Hepatocyte (in vitro differentiated cells): ENCODE measurements at regions not wholly inside any gene's neighbourhood (a gene's known extent, or its start where the extent isn't known, plus 50 kb on each side); places are given as distances from the start of the nearest gene placed in this dataset.

ENCODE experiments used
- DNase-seq: peaks from one replicate; pipeline ENCODE4 v3.0.0-alpha.2; 2016; ENCODE audit warnings: low spot score
- H2AFZ ChIP-seq: fragments of 200-600 bp; sonication (generic); 2 replicates; pipeline ENCODE4 v1.6.0; 2016; ENCODE audit warnings: antibody characterized with exemption, mild to moderate bottlenecking
- H3K27ac ChIP-seq: fragments of 200-600 bp; sonication (generic); 2 replicates; pipeline ENCODE4 v1.5.1; 2016; ENCODE audit warnings: mild to moderate bottlenecking
- H3K27me3 ChIP-seq: fragments of 200-600 bp; sonication (generic); 2 replicates; pipeline ENCODE4 v1.6.1; 2016
- H3K36me3 ChIP-seq: fragments of 200-600 bp; sonication (generic); replicated peaks from 2 replicates; pipeline ENCODE4 v1.5.1; 2016; ENCODE audit warnings: low read depth; ENCODE audit not compliant: insufficient read depth
- H3K4me1 ChIP-seq: fragments of 200-600 bp; sonication (generic); 2 replicates; pipeline ENCODE4 v1.5.1; 2016; ENCODE audit warnings: mild to moderate bottlenecking, moderate library complexity; ENCODE audit not compliant: insufficient read depth
- H3K4me2 ChIP-seq: fragments of 200-600 bp; sonication (generic); 2 replicates; pipeline ENCODE4 v1.6.0; 2016
- H3K4me3 ChIP-seq: fragments of 200-600 bp; sonication (generic); 2 replicates; pipeline ENCODE4 v1.5.1; 2016; ENCODE audit warnings: mild to moderate bottlenecking
- H3K79me2 ChIP-seq: fragments of 200-600 bp; sonication (generic); 2 replicates; pipeline ENCODE4 v1.6.0; 2017; ENCODE audit warnings: mild to moderate bottlenecking
- H3K9me2 ChIP-seq: fragments of 200-600 bp; sonication (generic); replicated peaks from 2 replicates; pipeline ENCODE4 v1.6.0; 2017; ENCODE audit warnings: mild to moderate bottlenecking; ENCODE audit not compliant: insufficient read depth
- H3K9me3 ChIP-seq: fragments of 200-600 bp; sonication (generic); 2 replicates; pipeline ENCODE4 v1.5.1; 2016; ENCODE audit warnings: low read depth, mild to moderate bottlenecking
- H4K20me1 ChIP-seq: fragments of 200-600 bp; sonication (generic); 2 replicates; pipeline ENCODE4 v1.6.0; 2016; ENCODE audit warnings: mild to moderate bottlenecking; ENCODE audit not compliant: insufficient read depth, poor library complexity, severe bottlenecking
- EZH2 ChIP-seq: fragments of 200-600 bp; sonication (generic); IDR thresholded peaks from 2 replicates; pipeline ENCODE4 v1.6.1; 2016; ENCODE audit warnings: antibody characterized with exemption, mild to moderate bottlenecking, borderline replicate concordance
- EZH2phosphoT487 ChIP-seq: fragments of 200-600 bp; sonication (generic); IDR thresholded peaks from one replicate; pipeline ENCODE4 v1.6.1; 2018; ENCODE audit warnings: antibody characterized with exemption, mild to moderate bottlenecking, low read depth, moderate library complexity; ENCODE audit not compliant: unreplicated experiment, severe bottlenecking
- WGBS: methylation state at CpG from one replicate; pipeline ENCODE4 v1.1.6; 2016; ENCODE audit warnings: low lambda C conversion rate; ENCODE audit errors: missing lambda C conversion rate; 5-methylcytosine and 5-hydroxymethylcytosine counted together
- TF ChIP-seq, protein P1 (sequence below): fragments of 200-600 bp; sonication (generic); IDR thresholded peaks from 2 replicates; pipeline ENCODE4 v1.5.1; 2016; ENCODE audit warnings: antibody characterized with exemption, mild to moderate bottlenecking; ENCODE audit not compliant: poor library complexity

DNA sequence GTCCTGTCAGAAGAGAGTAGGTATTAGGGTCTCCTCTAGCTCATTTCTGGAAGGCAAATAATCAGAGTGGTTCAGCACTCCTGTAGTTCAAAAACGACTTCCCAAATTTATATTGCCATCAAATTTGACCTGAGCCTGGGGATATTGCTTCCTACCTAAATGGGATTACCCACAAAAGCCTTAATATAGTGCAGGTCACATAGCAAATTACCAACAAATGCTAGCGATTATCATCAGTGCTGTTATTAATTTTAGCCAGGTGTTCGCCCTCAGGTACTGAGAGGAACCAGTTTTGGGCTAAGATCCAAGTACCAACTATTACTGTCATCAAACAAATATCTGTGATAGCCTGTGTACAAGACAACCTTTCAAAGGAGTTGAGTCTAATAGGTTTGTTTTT lies 661.8 kb upstream of the PTBP2 start:
- TF ChIP-seq EZH2phosphoT487: no peak
- Histone ChIP-seq H2AFZ (no peak overlapping the region), H3K4me1 (no peaks in the 10 kb centered on the region), H3K4me2 (no peak overlapping the region), H3K9me2 (no peaks in the 10 kb centered on the region), H3K9me3 (no peaks in the 10 kb centered on the region), H3K27ac (no peak overlapping the region), H3K79me2 (no peaks in the 10 kb centered on the region), H3K27me3 (no peaks in the 10 kb centered on the region), H3K36me3 (no peaks in the 10 kb centered on the region), H3K4me3 (no peak overlapping the region), H4K20me1 (no peaks in the 10 kb centered on the region)
- WGBS: 62% methylated on average over 3 of the region's 3 CpGs
- no peak for DNase-seq

DNA sequence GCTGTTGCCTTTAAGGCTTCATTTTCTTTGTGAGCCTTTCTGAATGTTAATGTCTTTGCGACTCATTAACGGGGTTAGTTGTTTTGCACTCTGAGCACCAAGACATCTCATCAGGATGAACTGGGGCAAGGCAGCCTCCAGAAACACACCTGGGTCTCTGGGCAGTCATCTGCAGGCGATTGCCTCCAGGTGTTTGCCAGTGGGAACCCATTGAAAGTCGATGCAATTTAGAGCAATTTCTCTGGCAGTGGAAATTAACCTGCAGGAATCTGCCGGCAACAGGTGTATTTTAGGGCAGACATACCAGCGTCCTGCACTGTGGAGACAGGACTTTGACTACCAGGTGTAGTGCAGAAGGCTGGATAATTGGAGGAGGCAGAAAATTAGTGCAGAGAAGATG lies 661.0 kb upstream of the PTBP2 start:
- H3K9me3 ChIP-seq: no peaks in the 10 kb centered on the region
- 49% methylated on average over 6 of the region's 6 CpGs for WGBS
- TF ChIP-seq, protein P1, sequence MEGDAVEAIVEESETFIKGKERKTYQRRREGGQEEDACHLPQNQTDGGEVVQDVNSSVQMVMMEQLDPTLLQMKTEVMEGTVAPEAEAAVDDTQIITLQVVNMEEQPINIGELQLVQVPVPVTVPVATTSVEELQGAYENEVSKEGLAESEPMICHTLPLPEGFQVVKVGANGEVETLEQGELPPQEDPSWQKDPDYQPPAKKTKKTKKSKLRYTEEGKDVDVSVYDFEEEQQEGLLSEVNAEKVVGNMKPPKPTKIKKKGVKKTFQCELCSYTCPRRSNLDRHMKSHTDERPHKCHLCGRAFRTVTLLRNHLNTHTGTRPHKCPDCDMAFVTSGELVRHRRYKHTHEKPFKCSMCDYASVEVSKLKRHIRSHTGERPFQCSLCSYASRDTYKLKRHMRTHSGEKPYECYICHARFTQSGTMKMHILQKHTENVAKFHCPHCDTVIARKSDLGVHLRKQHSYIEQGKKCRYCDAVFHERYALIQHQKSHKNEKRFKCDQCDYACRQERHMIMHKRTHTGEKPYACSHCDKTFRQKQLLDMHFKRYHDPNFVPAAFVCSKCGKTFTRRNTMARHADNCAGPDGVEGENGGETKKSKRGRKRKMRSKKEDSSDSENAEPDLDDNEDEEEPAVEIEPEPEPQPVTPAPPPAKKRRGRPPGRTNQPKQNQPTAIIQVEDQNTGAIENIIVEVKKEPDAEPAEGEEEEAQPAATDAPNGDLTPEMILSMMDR: no peak
- no peak for TF ChIP-seq EZH2phosphoT487
- no peak for TF ChIP-seq EZH2
- H2AFZ ChIP-seq: no peak overlapping the region
- H3K27ac ChIP-seq: no peak overlapping the region
- H3K27me3 ChIP-seq: no peaks in the 10 kb centered on the region
- H3K4me1 ChIP-seq: no peaks in the 10 kb centered on the region
- H4K20me1 ChIP-seq: no peaks in the 10 kb centered on the region
- no peaks in the 10 kb centered on the region for H3K36me3 ChIP-seq
- H3K9me2 ChIP-seq: no peaks in the 10 kb centered on the region
- H3K79me2 ChIP-seq: no peaks in the 10 kb centered on the region
- no peak overlapping the region for H3K4me3 ChIP-seq
- DNase-seq: no peak
- no peak overlapping the region for H3K4me2 ChIP-seq

DNA sequence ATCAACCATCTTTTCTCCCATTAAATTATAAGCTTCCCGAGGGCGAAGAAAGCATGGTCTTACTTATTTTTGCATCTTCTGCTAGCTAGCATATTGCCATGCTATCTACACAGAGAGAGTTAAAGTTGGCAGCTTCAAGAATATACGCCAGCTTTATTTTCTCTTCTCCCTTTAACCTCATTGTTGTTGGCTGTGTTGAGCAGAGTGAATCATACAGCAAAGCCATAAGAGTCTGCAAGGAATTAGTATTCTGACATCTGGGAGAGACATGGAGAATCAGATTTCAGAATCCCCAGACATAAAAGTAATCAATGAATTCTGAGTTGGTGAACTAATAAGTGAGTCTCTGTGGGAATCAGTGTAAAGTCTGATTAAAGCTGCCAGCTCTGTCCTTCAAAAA lies 649.6 kb upstream of the PTBP2 start:
- no peaks in the 10 kb centered on the region for H3K9me2 ChIP-seq
- H3K27me3 ChIP-seq: no peaks in the 10 kb centered on the region
- WGBS: 90% methylated on average over 3 of the region's 3 CpGs
- H3K4me2 ChIP-seq: no peak overlapping the region
- H3K4me1 ChIP-seq: peaks cover 3% of the 10 kb centered on the region
- H3K36me3 ChIP-seq: no peaks in the 10 kb centered on the region
- no peak overlapping the region for H2AFZ ChIP-seq
- H3K4me3 ChIP-seq: no peak overlapping the region
- TF ChIP-seq, protein P1: no peak
- TF ChIP-seq EZH2phosphoT487: no peak
- TF ChIP-seq EZH2: no peak
- no peaks in the 10 kb centered on the region for H3K9me3 ChIP-seq
- H4K20me1 ChIP-seq: no peaks in the 10 kb centered on the region
- no peak for DNase-seq
- H3K27ac ChIP-seq: no peak overlapping the region
- H3K79me2 ChIP-seq: no peaks in the 10 kb centered on the region

DNA sequence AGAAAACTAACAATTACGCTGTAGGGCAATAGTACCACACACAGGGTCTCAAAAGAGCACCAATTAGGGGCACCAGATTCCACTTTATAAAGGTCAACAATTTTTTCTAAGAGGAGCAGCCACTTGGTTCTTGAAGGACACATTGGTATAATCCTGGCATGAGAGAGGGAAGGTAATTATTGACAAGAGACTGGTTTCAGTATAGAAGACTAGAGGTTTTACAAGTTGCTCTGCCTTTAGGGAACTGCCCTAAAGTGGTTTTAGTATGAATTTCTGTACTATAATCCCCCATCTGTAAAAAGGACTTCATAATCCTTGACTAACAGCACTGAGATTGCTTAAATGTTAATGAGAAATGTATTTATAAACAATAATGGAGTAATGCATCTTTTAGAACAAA lies 648.5 kb upstream of the PTBP2 start:
- Histone ChIP-seq H3K4me3 (no peak overlapping the region), H3K4me2 (no peak overlapping the region), H3K9me3 (no peaks in the 10 kb centered on the region), H3K36me3 (no peaks in the 10 kb centered on the region), H3K9me2 (no peaks in the 10 kb centered on the region), H3K4me1 (peaks cover 3% of the 10 kb centered on the region), H3K27me3 (no peaks in the 10 kb centered on the region), H3K27ac (no peak overlapping the region), H4K20me1 (no peaks in the 10 kb centered on the region), H3K79me2 (no peaks in the 10 kb centered on the region), H2AFZ (no peak overlapping the region)
- DNase-seq: no peak
- TF ChIP-seq, protein P1: no peak
- no peak for TF ChIP-seq EZH2phosphoT487
- no peak for TF ChIP-seq EZH2
- 90% methylated on average over 1 of the region's 1 CpG for WGBS
